ENCODE measurements at regions not wholly inside any gene's neighbourhood (a gene's known extent, or its start where the extent isn't known, plus 50 kb on each side); places are given as distances from the start of the nearest gene placed in this dataset.

DNA sequence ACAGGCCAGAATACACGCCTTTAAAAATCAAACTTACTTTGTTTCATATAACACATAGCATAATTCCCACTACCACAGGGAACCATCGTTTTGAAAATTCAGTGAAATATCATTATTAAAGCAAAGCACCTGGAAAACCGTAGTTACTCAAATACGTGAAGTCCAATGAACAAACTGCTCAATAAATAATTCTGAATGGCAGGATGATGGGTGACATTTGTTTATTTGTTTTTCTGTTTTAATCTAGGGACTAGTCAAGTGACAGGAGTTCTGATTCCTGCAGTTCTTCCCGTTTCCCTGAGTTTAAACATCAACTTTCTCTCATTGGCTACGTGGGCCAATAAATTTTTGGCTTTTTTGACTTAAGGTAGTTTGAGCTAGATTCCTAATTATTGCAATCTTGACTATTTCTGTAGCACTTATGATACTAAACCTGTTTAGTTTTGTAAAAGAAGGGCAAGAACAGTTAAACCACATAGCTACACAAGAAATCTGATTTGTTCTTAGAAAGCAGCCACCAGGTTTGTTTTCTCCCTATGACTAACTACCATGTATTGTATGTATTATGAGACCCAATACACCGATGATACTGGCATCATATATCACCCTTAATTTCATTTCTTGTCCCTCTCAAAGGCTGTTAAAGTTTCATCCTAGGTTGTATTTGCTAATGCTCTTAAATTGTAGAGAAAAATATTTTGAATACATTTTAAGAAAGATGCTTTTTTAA, 411.2 kb downstream of the SHQ1 start:
- TF ChIP-seq, protein P1, sequence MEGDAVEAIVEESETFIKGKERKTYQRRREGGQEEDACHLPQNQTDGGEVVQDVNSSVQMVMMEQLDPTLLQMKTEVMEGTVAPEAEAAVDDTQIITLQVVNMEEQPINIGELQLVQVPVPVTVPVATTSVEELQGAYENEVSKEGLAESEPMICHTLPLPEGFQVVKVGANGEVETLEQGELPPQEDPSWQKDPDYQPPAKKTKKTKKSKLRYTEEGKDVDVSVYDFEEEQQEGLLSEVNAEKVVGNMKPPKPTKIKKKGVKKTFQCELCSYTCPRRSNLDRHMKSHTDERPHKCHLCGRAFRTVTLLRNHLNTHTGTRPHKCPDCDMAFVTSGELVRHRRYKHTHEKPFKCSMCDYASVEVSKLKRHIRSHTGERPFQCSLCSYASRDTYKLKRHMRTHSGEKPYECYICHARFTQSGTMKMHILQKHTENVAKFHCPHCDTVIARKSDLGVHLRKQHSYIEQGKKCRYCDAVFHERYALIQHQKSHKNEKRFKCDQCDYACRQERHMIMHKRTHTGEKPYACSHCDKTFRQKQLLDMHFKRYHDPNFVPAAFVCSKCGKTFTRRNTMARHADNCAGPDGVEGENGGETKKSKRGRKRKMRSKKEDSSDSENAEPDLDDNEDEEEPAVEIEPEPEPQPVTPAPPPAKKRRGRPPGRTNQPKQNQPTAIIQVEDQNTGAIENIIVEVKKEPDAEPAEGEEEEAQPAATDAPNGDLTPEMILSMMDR (conservative IDR thresholded peaks at IDR 0.05; ENCODE audit: low read depth in 2 of 2): no peak
- TF ChIP-seq, protein P2, sequence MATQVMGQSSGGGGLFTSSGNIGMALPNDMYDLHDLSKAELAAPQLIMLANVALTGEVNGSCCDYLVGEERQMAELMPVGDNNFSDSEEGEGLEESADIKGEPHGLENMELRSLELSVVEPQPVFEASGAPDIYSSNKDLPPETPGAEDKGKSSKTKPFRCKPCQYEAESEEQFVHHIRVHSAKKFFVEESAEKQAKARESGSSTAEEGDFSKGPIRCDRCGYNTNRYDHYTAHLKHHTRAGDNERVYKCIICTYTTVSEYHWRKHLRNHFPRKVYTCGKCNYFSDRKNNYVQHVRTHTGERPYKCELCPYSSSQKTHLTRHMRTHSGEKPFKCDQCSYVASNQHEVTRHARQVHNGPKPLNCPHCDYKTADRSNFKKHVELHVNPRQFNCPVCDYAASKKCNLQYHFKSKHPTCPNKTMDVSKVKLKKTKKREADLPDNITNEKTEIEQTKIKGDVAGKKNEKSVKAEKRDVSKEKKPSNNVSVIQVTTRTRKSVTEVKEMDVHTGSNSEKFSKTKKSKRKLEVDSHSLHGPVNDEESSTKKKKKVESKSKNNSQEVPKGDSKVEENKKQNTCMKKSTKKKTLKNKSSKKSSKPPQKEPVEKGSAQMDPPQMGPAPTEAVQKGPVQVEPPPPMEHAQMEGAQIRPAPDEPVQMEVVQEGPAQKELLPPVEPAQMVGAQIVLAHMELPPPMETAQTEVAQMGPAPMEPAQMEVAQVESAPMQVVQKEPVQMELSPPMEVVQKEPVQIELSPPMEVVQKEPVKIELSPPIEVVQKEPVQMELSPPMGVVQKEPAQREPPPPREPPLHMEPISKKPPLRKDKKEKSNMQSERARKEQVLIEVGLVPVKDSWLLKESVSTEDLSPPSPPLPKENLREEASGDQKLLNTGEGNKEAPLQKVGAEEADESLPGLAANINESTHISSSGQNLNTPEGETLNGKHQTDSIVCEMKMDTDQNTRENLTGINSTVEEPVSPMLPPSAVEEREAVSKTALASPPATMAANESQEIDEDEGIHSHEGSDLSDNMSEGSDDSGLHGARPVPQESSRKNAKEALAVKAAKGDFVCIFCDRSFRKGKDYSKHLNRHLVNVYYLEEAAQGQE (IDR thresholded peaks at IDR 0.05; ENCODE audit: unreplicated experiment): no peak
- TF ChIP-seq POLR2AphosphoS5 (IDR thresholded peaks at IDR 0.05; ENCODE audit: low read depth): no peak
